Stimulated activated CD4-positive, alpha-beta T cell treated with anti-CD3 and anti-CD28 coated beads, Interleukin-2, amount 100 ng/mL, for 48 hours (primary cell): ENCODE measurements at regions not wholly inside any gene's neighbourhood (a gene's known extent, or its start where the extent isn't known, plus 50 kb on each side); places are given as distances from the start of the nearest gene placed in this dataset.

Experiments
- DNase-seq, 2 donors: peaks; one replicate each; pipeline ENCODE4 v3.0.0-alpha.2; 2020

GRCh38 chr4:138555108-138555507 is 313.0 kb upstream of the SLC7A11 start:
- no peak for DNase-seq

GRCh38 chr4:138553001-138553845 is 311.1 kb upstream of the SLC7A11 start:
- no peak for DNase-seq

- DNase-seq, result no peak
Observed at GRCh38 chr4:138542191-138542776, 300.1 kb upstream of the SLC7A11 start.

GRCh38 chr4:138540056-138540800 is 298.1 kb upstream of the SLC7A11 start:
- no peak for DNase-seq

- no peak for DNase-seq
Observed at GRCh38 chr4:138538743-138539142, 296.6 kb upstream of the SLC7A11 start.

- no peak for DNase-seq
Observed at GRCh38 chr4:138537731-138538490, 295.8 kb upstream of the SLC7A11 start.

GRCh38 chr4:138535316-138535715 is 293.2 kb upstream of the SLC7A11 start:
- no peak for DNase-seq

GRCh38 chr4:138522366-138522765 is 280.2 kb upstream of the SLC7A11 start:
- DNase-seq, result no peak

- DNase-seq, result no peak
Observed at GRCh38 chr4:138521809-138522208, 279.7 kb upstream of the SLC7A11 start.

GRCh38 chr4:138519436-138519835 is 277.3 kb upstream of the SLC7A11 start:
- DNase-seq, result no peak

- DNase-seq, result no peak
Observed at GRCh38 chr4:138513535-138513934, 271.4 kb upstream of the SLC7A11 start.

GRCh38 chr4:138512756-138513155 is 270.6 kb upstream of the SLC7A11 start:
- no peak for DNase-seq

GRCh38 chr4:138510053-138510452 is 267.9 kb upstream of the SLC7A11 start:
- no peak for DNase-seq

- DNase-seq, result no peak
Observed at GRCh38 chr4:138509346-138509745, 267.2 kb upstream of the SLC7A11 start.

GRCh38 chr4:138507522-138507921 is 265.4 kb upstream of the SLC7A11 start:
- DNase-seq, result no peak

- no peak for DNase-seq
Observed at GRCh38 chr4:138501614-138502013, 259.5 kb upstream of the SLC7A11 start.

- no peak for DNase-seq
Observed at GRCh38 chr4:138500869-138501268, 258.7 kb upstream of the SLC7A11 start.

- DNase-seq, result no peak
Observed at GRCh38 chr4:138499627-138500026, 257.5 kb upstream of the SLC7A11 start.

- DNase-seq, result no peak
Observed at GRCh38 chr4:138494931-138495330, 252.8 kb upstream of the SLC7A11 start.

GRCh38 chr4:138494116-138494515 is 252.0 kb upstream of the SLC7A11 start:
- no peak for DNase-seq

- no peak for DNase-seq
Observed at GRCh38 chr4:138492176-138492575, 250.0 kb upstream of the SLC7A11 start.

GRCh38 chr4:138488533-138488932 is 246.4 kb upstream of the SLC7A11 start:
- DNase-seq, result no peak

GRCh38 chr4:138487670-138488069 is 245.5 kb upstream of the SLC7A11 start:
- DNase-seq, result no peak
